Endothelial cell of umbilical vein (primary cell): ENCODE measurements at regions not wholly inside any gene's neighbourhood (a gene's known extent, or its start where the extent isn't known, plus 50 kb on each side); places are given as distances from the start of the nearest gene placed in this dataset.

Source experiments
- BruUV-seq: library from RNA; stranded (reverse); fragments of 400-500 nt; replicated peaks from 2 replicates; lab custom pipeline; 2021; lab: Mats Ljungman, UMichigan
- CTCF ChIA-PET: fragments of 300-600, 350-600 bp; sonication (Branson Sonifier 250); formaldehyde crosslinking; loops from one replicate; lab custom pipeline; 2021; ENCODE audit warnings: antibody characterized with exemption, inconsistent platforms; lab: Charles Lee
- POLR2A ChIA-PET: fragments of 300-600, 350-600 bp; sonication (Branson Sonifier 250); formaldehyde crosslinking; loops from one replicate; lab custom pipeline; 2021; ENCODE audit warnings: antibody characterized with exemption, inconsistent platforms; lab: Charles Lee
- DNase-seq: peaks from one replicate; pipeline ENCODE4 v3.0.0-alpha.2; 2011; ENCODE audit warnings: low read depth, low spot score
- FAIRE-seq: peaks from 2 replicates; lab custom pipeline; 2011; peaks lifted over from hg19 to GRCh38; lab: Jason Lieb, UNC
- H2AFZ ChIP-seq: 2 replicates; pipeline ENCODE4 v1.6.0; 2012; ENCODE audit warnings: low read depth, low read length, control low read depth, inconsistent platforms
- H3K27ac ChIP-seq: 2 replicates; pipeline ENCODE4 v1.5.1; 2011; ENCODE audit warnings: low read depth, mild to moderate bottlenecking, control low read depth, low read length, moderate library complexity; ENCODE audit not compliant: insufficient read depth
- H3K27me3 ChIP-seq, 2 experiments: 2 replicates each; pipeline versions ENCODE4 v1.6.0 to v1.6.1; 2011; ENCODE audit warnings: low read length in 2 of 2, mixed read lengths in 1 of 2; ENCODE audit not compliant: control insufficient read depth in 2 of 2, insufficient read depth in 2 of 2
- H3K36me3 ChIP-seq, 2 experiments: 2 replicates in 1 of 2; 3 replicates in 1 of 2; pipeline ENCODE4 v1.5.1; 2011; ENCODE audit warnings: low read length in 2 of 2, mild to moderate bottlenecking in 1 of 2, moderate library complexity in 1 of 2; ENCODE audit not compliant: control insufficient read depth in 2 of 2, insufficient read depth in 2 of 2; ENCODE audit errors: extremely low read depth in 1 of 2
- H3K4me1 ChIP-seq: 3 replicates; pipeline ENCODE4 v1.5.1; 2011; ENCODE audit warnings: mild to moderate bottlenecking, low read length; ENCODE audit not compliant: control insufficient read depth, insufficient read depth; ENCODE audit errors: extremely low read depth
- H3K4me2 ChIP-seq: 2 replicates; pipeline ENCODE4 v1.6.1; 2011; ENCODE audit warnings: low read length, control low read depth, mixed read lengths; ENCODE audit not compliant: insufficient read depth
- H3K4me3 ChIP-seq, 3 experiments: fragments of 200-600 bp in 1 of 3; sonication (generic), shearing (Covaris generic) in 1 of 3; replicated peaks in 1 of 3; 2 replicates each; pipeline ENCODE4 v1.5.1; 2011 to 2016; ENCODE audit warnings: control low read depth in 3 of 3, low read length in 3 of 3, mild to moderate bottlenecking in 2 of 3, inconsistent platforms in 1 of 3, low read depth in 1 of 3, moderate library complexity in 1 of 3; ENCODE audit not compliant: insufficient read depth in 1 of 3
- H3K79me2 ChIP-seq: 2 replicates; pipeline ENCODE4 v1.6.0; 2012; ENCODE audit warnings: low read length, inconsistent platforms; ENCODE audit not compliant: control insufficient read depth, insufficient read depth
- H3K9ac ChIP-seq: replicated peaks from 2 replicates; pipeline ENCODE3; 2011; ENCODE audit warnings: low read length, control low read depth; ENCODE audit not compliant: insufficient read depth; ENCODE audit errors: extremely low read depth
- H3K9me1 ChIP-seq: replicated peaks from 3 replicates; pipeline ENCODE4 v1.6.0; 2011; ENCODE audit warnings: mild to moderate bottlenecking, low read length; ENCODE audit not compliant: control insufficient read depth, insufficient read depth; ENCODE audit errors: extremely low read depth
- H3K9me3 ChIP-seq: replicated peaks from 2 replicates; pipeline ENCODE4 v1.5.1; 2012; ENCODE audit warnings: low read length, inconsistent platforms; ENCODE audit not compliant: control insufficient read depth, insufficient read depth
- H4K20me1 ChIP-seq: replicated peaks from 2 replicates; pipeline ENCODE3; 2011; ENCODE audit warnings: mild to moderate bottlenecking, low read length; ENCODE audit not compliant: control insufficient read depth, insufficient read depth; ENCODE audit errors: extremely low read depth
- CTCF ChIP-seq, 2 donors: IDR thresholded peaks; 1 replicate in 1 of 2; 2 replicates in 1 of 2; pipeline ENCODE4 v1.5.1; 2011; ENCODE audit warnings: low read length in 2 of 2, mild to moderate bottlenecking in 2 of 2, moderate library complexity in 2 of 2, control low read depth in 1 of 2, inconsistent platforms in 1 of 2, low read depth in 1 of 2; ENCODE audit not compliant: insufficient read depth in 1 of 2; ENCODE audit errors: extremely low read depth in 1 of 2
- EZH2 ChIP-seq: IDR thresholded peaks from 2 replicates; pipeline ENCODE4 v1.6.1; 2012; ENCODE audit warnings: borderline replicate concordance, low read depth, mild to moderate bottlenecking, moderate library complexity, low read length, inconsistent platforms; ENCODE audit not compliant: severe bottlenecking
- GATA2 ChIP-seq: IDR thresholded peaks from 2 replicates; pipeline ENCODE4 v1.7.0; 2011; ENCODE audit warnings: low read depth, mild to moderate bottlenecking, moderate library complexity, mixed read lengths, low read length; ENCODE audit not compliant: insufficient read length, insufficient read depth
- MAX ChIP-seq: IDR thresholded peaks from 2 replicates; pipeline ENCODE4 v1.6.1; 2011; ENCODE audit not compliant: insufficient read depth, insufficient read length
- MYC ChIP-seq: IDR thresholded peaks from one replicate; pipeline ENCODE4 v1.6.1; 2011; ENCODE audit warnings: mild to moderate bottlenecking, low read depth, low read length
- POLR2A ChIP-seq: IDR thresholded peaks from 2 replicates; pipeline ENCODE4 v1.6.1; 2012; ENCODE audit warnings: low read depth, mild to moderate bottlenecking, control low read depth, low read length
- POLR2AphosphoS5 ChIP-seq: IDR thresholded peaks from 2 replicates; pipeline ENCODE4 v1.6.1; 2012; ENCODE audit warnings: low read depth, mild to moderate bottlenecking, control low read depth, low read length, moderate library complexity; ENCODE audit not compliant: insufficient read depth
- dilution Hi-C: fragments of 300-500 bp; cut with MboI; formaldehyde crosslinking; loops from one replicate; pipeline ENCODE4 v1.15.0; 2019; ENCODE audit warnings: low sequenced_read_pairs; ENCODE audit not compliant: extremely low pct_ligation_motif_present
- intact Hi-C: fragments of 100-400 bp; cut with micrococcal nuclease; formaldehyde crosslinking; loops from one replicate; pipeline ENCODE4 v1.10.0; 2022

- H3K9me3 ChIP-seq, result no peaks in the 10 kb centered on the region
- H3K4me1 ChIP-seq, result no peaks in the 10 kb centered on the region
- H3K9ac ChIP-seq, result no peak overlapping the region
- no peak overlapping the region for H3K27ac ChIP-seq
- intact Hi-C loops, result no loop called here
- BruUV-seq, result no TSS peak
- H3K4me3 ChIP-seq, result no peak overlapping the region
- no peak overlapping the region for H2AFZ ChIP-seq
- TF ChIP-seq MAX (no peak), MYC (no peak), EZH2 (no peak), GATA2 (no peak), POLR2AphosphoS5 (no peak), POLR2A (no peak), CTCF (IDR thresholded peaks at IDR 0.05; ENCODE audit: extremely low read depth in 1 of 2, insufficient read depth in 1 of 2, low read depth in 1 of 2, low read length in 2 of 2) (no peak)
- H3K79me2 ChIP-seq, result no peaks in the 10 kb centered on the region
- no peaks in the 10 kb centered on the region for H4K20me1 ChIP-seq
- dilution Hi-C loops, result no loop called here
- H3K27me3 ChIP-seq, result no peaks in the 10 kb centered on the region
- DNase-seq (no peak), FAIRE-seq (no peak)
- ChIA-PET CTCF (interaction anchor here (0.8 to 2.1 kb wide), 5 partner anchors 64 to 1379 kb away, joined by 3 to 26 read pairs (median 4); no protein-coding TSS in a partner anchor), POLR2A (no interaction called here)
- no peaks in the 10 kb centered on the region for H3K36me3 ChIP-seq
- H3K9me1 ChIP-seq, result no peaks in the 10 kb centered on the region
- no peak overlapping the region for H3K4me2 ChIP-seq
Observed at GRCh38 chr7:89621925-89622641, 532.2 kb upstream of the STEAP1 start.
